Stimulated activated naive CD8-positive, alpha-beta T cell treated with anti-CD3 and anti-CD28 coated beads, Interleukin-15, Interleukin-2, amounts not matched to agents 100 U/mL and 50 U/mL, for 24 hours (primary cell): ENCODE measurements at regions not wholly inside any gene's neighbourhood (a gene's known extent, or its start where the extent isn't known, plus 50 kb on each side); places are given as distances from the start of the nearest gene placed in this dataset.

Experiments
- ATAC-seq: fragments of 150-1000 bp; cut with Tn5 transposase; one replicate; pipeline ENCODE4 v1.10.0; 2021
- DNase-seq: peaks from one replicate; pipeline ENCODE4 v3.0.0; 2021

DNA sequence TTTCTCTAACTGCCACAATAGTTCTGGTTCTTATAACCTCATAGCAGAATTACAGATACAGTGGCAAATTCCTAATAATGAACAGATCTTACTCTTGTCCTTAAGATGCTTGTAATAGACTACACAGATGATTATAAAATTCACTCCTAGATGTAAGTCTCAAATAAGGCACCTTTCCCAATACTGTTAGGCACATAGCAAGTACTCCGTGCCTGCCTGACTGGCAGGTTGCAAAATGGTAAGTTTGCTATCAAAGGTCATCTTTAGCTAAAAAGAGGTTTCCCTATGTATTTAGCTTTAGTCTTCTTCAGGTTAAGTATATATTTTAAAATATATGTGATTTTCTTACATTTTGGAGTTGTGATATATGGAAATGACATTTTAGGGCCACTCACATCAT, 50.4 kb upstream of the FHIP2A start:
- ATAC-seq (no peak), DNase-seq (no peak)

DNA sequence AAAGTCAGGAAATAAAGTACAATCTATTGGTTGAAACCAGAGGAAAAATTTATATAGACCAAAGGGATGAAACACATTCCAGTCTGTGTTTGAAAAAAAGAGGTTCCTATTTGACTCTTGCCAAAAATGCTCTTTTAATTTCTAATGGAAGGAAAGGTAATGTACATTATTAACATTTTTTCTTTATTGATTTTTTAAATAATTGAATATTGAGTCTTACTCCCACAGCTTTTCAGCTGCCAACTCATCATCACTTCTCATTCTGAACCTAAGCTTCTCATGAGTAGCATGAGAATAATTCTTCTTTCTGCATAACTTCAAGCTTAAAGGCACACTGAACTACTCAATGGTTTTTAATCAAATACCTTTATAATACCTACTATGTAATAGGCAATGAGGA, 49.8 kb upstream of the FHIP2A start:
- ATAC-seq, result no peak

More for the DNA sequence above, 49.8 kb upstream of the FHIP2A start:
- DNase-seq, result no peak
